SH-SY5Y (cell line): ENCODE measurements at regions not wholly inside any gene's neighbourhood (a gene's known extent, or its start where the extent isn't known, plus 50 kb on each side); places are given as distances from the start of the nearest gene placed in this dataset.

Experiments
- GATA2 ChIP-seq: IDR thresholded peaks from 2 replicates; pipeline ENCODE4 v1.6.1; 2011; ENCODE audit warnings: mild to moderate bottlenecking, low read depth, low read length
- GATA3 ChIP-seq: IDR thresholded peaks from 2 replicates; pipeline ENCODE4 v1.6.1; 2011; ENCODE audit warnings: low read depth, mild to moderate bottlenecking, low read length, moderate library complexity

DNA sequence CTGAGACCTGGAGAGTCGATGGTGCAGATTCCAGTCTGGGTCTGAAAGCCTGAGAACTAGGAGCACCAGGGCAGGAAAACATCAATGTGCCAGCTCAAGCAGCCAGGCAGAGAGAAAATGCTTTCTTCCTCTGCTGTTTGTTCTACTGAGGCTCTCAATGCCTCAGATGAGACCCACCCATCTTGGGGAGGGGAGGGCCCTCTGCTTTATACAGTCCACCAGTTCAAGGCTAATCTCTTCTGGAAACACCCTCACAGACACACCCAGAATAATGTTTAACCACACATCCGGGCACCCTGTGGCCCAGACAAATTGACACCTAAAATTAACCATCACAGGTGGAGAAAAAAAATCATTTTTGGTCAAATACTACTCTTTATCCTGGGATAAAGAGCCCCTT is 89.3 kb upstream of the SLC22A23 start:
- TF ChIP-seq GATA2, result no peak
- TF ChIP-seq GATA3, result no peak
